Activated CD4-positive, alpha-beta memory T cell treated with anti-CD3 and anti-CD28 coated beads, Interleukin-2, amount 10 ng/mL, durations not matched to agents 7 days and 5 days (primary cell): ENCODE measurements at regions not wholly inside any gene's neighbourhood (a gene's known extent, or its start where the extent isn't known, plus 50 kb on each side); places are given as distances from the start of the nearest gene placed in this dataset.
"Not testable (repeated sequence)": the region's sequence is repeated elsewhere in the genome, so short reads cannot be mapped to it uniquely, and the experiment has no call there.

Experiments
- CTCF ChIA-PET: fragments of 350-600 bp; sonication (Branson Sonifier 250); formaldehyde crosslinking; loops from one replicate; lab custom pipeline; 2021; ENCODE audit warnings: antibody characterized with exemption, inconsistent platforms; lab: Charles Lee
- POLR2A ChIA-PET: fragments of 350-600 bp; sonication (Branson Sonifier 250); formaldehyde crosslinking; loops from one replicate; lab custom pipeline; 2021; ENCODE audit warnings: antibody characterized with exemption; lab: Charles Lee
- DNase-seq: peaks from one replicate; pipeline ENCODE4 v3.0.0-alpha.2; 2020
- H3K27ac Mint-ChIP-seq: one replicate; pipeline ENCODE4 v1.8.0; 2021; ENCODE audit warnings: mild to moderate bottlenecking, mixed read lengths
- H3K27me3 Mint-ChIP-seq: one replicate; pipeline ENCODE4 v1.8.0; 2021; ENCODE audit warnings: mixed read lengths
- H3K36me3 Mint-ChIP-seq: one replicate; pipeline ENCODE4 v1.8.0; 2021; ENCODE audit warnings: low read depth, mixed read lengths
- H3K4me1 Mint-ChIP-seq: one replicate; pipeline ENCODE4 v1.8.0; 2021; ENCODE audit warnings: mixed read lengths
- H3K4me3 Mint-ChIP-seq: one replicate; pipeline ENCODE4 v1.8.0; 2021; ENCODE audit warnings: mild to moderate bottlenecking, mixed read lengths
- H3K9me3 Mint-ChIP-seq: one replicate; pipeline ENCODE4 v1.8.0; 2021; ENCODE audit warnings: mixed read lengths

DNA sequence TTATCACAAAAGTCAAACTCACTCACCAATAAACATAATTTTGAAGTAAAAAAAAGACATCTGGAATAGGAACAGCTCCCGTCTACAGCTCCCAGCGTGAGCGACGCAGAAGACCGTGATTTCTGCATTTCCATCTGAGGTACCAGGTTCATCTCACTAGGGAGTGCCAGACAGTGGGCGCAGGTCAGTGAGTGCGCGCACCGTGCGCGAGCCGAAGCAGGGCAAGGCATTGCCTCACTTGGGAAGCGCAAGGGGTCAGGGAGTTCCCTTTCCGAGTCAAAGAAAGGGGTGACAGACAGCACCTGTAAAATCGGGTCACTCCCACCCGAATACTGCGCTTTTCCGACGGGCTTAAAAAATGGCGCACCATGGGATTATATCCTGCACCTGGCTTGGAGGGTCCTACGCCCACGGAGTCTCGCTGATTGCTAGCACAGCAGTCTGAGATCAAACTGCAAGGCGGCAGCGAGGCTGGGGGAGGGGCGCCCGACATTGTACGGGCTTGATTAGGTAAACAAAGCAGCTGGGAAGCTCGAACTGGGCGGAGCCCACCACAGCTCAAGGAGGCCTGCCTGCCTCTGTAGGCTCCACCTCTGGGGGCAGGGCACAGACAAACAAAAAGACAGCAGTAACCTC lies 231.7 kb upstream of the LRRTM4 start:
- H3K27ac Mint-ChIP-seq, H3K36me3 Mint-ChIP-seq, H3K4me1 Mint-ChIP-seq, POLR2A ChIA-PET, H3K4me3 Mint-ChIP-seq, CTCF ChIA-PET, DNase-seq, H3K27me3 Mint-ChIP-seq: not testable (repeated sequence)
- H3K9me3 Mint-ChIP-seq, result peaks cover 13% of the 10 kb centered on the region

DNA sequence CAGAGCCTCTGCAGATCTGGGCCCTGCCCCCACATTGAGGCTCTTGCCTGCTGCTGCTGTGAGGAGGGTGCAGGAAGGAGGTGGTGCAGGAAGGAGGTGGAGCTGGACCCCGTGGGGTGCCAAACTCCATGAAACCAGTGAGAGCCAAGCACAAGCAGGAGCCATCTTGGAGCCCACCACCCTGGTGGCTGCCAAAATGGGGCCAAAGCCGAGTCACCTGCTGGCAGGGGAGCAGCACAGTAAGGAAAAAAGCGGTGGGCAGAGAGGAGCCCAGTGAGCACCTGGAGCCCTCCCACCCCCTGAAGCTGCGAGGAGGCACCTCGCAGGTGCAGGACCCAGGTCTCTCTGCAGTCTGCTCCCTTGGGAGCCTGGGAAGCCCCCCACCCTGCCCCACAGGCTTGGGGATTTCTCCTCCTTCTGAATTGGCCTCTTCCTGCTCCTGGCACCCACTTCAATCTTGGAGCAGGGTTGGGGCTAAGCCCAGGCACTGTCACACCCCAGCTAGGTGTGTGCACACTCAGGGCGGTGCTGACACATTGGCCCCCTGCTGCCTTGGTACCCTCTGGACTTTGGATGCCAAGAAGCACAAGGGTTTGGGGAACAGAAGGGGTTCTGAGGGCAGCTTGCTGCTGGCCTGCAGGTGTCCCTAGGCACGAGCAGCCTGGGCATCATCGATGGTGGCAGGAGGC lies 245.4 kb upstream of the LRRTM4 start:
- DNase-seq, result no peak
- no peaks in the 10 kb centered on the region for H3K27me3 Mint-ChIP-seq
- peaks cover 19% of the 10 kb centered on the region for H3K9me3 Mint-ChIP-seq
- no peak overlapping the region for H3K4me3 Mint-ChIP-seq
- ChIA-PET POLR2A (no interaction called here), CTCF (no interaction called here)
- no peaks in the 10 kb centered on the region for H3K4me1 Mint-ChIP-seq
- no peak overlapping the region for H3K27ac Mint-ChIP-seq
- no peaks in the 10 kb centered on the region for H3K36me3 Mint-ChIP-seq

DNA sequence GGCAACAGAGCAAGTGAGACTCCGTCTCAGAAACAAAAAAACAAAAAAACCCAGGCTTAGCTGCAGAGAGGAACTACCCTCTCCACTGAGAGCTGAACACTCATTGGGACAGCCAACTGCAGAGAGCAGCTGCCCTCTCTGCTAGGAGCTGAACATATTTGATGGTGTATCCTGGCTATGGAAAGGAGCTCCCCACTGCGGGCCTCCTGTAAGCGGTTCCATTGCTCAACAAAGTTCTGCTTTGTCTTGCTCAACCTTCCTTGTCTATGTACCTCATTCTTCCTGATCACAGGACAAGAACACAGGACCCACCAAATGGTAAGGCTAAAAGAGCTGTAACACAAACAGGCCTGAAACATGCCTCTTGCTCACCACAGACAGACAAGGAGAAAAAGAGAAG lies 246.3 kb upstream of the LRRTM4 start:
- Mint-ChIP-seq H3K36me3 (no peaks in the 10 kb centered on the region), H3K27me3 (no peaks in the 10 kb centered on the region), H3K9me3 (peaks cover 17% of the 10 kb centered on the region), H3K4me1 (no peaks in the 10 kb centered on the region), H3K27ac (no peak overlapping the region), H3K4me3 (no peak overlapping the region)
- CTCF ChIA-PET, result no interaction called here
- no peak for DNase-seq
- POLR2A ChIA-PET, result no interaction called here

DNA sequence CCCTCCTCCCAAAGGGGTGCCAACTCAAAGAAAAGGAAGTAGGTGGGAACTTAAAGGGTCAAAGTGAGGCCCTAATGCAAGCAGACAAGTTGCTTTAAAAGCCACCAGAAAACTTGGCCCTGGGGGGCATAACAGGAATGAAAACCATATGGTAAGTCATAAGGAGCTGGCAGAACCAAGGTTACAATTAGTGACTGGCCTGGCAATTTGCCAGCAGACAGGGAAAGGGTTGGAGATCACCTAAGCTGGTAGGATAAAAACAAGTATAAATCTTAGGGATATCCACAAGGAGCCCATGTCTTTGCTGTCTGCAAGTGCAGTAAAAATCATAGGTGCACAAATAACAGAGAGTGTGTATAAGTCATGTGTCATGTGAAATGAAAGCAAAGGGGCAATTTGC lies 256.7 kb upstream of the LRRTM4 start:
- ChIA-PET CTCF (no interaction called here), POLR2A (no interaction called here)

DNA sequence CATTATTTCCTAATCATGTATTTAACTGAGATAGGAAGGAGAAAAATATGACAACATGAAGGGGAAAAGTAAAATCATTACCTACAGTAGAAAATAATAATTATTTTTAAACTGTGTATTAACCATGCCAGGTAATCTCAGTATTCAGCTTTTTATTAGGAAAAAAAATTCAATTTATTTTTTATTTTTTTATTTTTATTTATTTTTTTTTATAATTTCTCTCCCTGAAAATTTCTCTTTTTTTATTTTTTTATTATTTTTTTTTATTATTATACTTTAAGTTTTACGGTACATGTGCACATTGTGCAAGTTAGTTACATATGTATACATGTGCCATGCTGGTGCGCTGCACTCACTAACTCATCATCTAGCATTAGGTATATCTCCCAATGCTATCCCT lies 271.3 kb upstream of the LRRTM4 start:
- CTCF ChIA-PET, H3K36me3 Mint-ChIP-seq, H3K27ac Mint-ChIP-seq, H3K27me3 Mint-ChIP-seq, H3K4me3 Mint-ChIP-seq, H3K9me3 Mint-ChIP-seq, H3K4me1 Mint-ChIP-seq, DNase-seq, POLR2A ChIA-PET: not testable (repeated sequence)

More for the DNA sequence above, 256.7 kb upstream of the LRRTM4 start:
- Mint-ChIP-seq H3K27ac (no peak overlapping the region), H3K9me3 (peaks cover 19% of the 10 kb centered on the region), H3K27me3 (no peaks in the 10 kb centered on the region), H3K4me3 (no peak overlapping the region), H3K4me1 (no peaks in the 10 kb centered on the region), H3K36me3 (no peaks in the 10 kb centered on the region)
- DNase-seq, result no peak

- ChIA-PET CTCF (no interaction called here), POLR2A (no interaction called here)
- Mint-ChIP-seq H3K27ac (no peak overlapping the region), H3K4me1 (no peaks in the 10 kb centered on the region), H3K27me3 (no peaks in the 10 kb centered on the region), H3K9me3 (no peaks in the 10 kb centered on the region), H3K36me3 (no peaks in the 10 kb centered on the region), H3K4me3 (no peak overlapping the region)
- DNase-seq, result no peak
Observed at GRCh38 chr2:77796397-77796796, 274.2 kb upstream of the LRRTM4 start.

GRCh38 chr2:77797088-77797487 lies 274.9 kb upstream of the LRRTM4 start:
- Mint-ChIP-seq H3K27ac (no peak overlapping the region), H3K36me3 (no peaks in the 10 kb centered on the region), H3K27me3 (no peaks in the 10 kb centered on the region), H3K4me3 (no peak overlapping the region), H3K4me1 (no peaks in the 10 kb centered on the region), H3K9me3 (no peaks in the 10 kb centered on the region)
- DNase-seq, result no peak
- ChIA-PET CTCF (no interaction called here), POLR2A (no interaction called here)

DNA sequence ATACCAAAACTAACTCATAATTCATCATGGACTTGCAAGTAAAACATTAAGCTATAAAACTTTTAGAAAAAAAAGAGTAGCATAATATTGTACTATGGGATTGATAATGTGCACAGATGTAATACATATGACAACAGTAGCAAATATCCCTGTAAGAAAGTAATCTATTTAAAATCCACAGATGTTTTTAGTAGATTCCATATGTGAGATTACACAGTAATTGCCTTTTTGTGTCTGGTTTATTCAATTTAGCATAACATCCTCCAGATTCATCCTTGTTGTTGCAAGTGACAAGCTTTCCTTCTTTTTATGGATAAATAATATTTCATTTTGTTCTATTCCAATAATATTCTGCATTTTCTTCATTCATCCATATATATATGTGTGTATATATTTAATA lies 278.2 kb upstream of the LRRTM4 start:
- ChIA-PET CTCF (no interaction called here), POLR2A (no interaction called here)
- no peak overlapping the region for H3K27ac Mint-ChIP-seq
- no peak for DNase-seq
- no peaks in the 10 kb centered on the region for H3K4me1 Mint-ChIP-seq
- H3K9me3 Mint-ChIP-seq, result peaks cover 5% of the 10 kb centered on the region
- H3K27me3 Mint-ChIP-seq, result no peaks in the 10 kb centered on the region
- no peaks in the 10 kb centered on the region for H3K36me3 Mint-ChIP-seq
- H3K4me3 Mint-ChIP-seq, result no peak overlapping the region

GRCh38 chr2:77807531-77808215 lies 285.5 kb upstream of the LRRTM4 start:
- DNase-seq, result no peak
- POLR2A ChIA-PET, result no interaction called here
- no peaks in the 10 kb centered on the region for H3K36me3 Mint-ChIP-seq
- peaks cover 23% of the 10 kb centered on the region for H3K9me3 Mint-ChIP-seq
- CTCF ChIA-PET, result no interaction called here
- no peaks in the 10 kb centered on the region for H3K27me3 Mint-ChIP-seq
- no peak overlapping the region for H3K4me3 Mint-ChIP-seq
- H3K4me1 Mint-ChIP-seq, result no peaks in the 10 kb centered on the region
- H3K27ac Mint-ChIP-seq, result no peak overlapping the region

DNA sequence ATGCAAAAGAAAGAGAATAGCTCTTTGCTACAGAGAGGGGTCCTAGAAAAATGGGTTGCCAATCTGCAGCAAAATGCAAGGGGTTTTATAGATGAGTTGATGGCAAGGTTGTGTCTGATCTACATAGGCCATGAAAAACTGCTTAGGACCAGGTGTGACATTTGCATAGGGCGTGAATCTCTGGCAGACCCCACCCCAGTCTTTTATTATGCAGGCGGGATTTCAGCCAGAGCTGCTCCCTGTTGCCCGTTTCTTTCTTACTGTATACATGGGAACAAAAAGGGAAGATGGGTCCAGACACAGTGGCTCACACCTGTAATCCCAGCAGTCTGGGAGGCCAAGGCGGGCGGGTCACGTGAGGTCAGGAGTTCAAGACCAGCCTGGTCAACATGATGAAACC lies 286.4 kb upstream of the LRRTM4 start:
- Mint-ChIP-seq H3K27me3 (no peaks in the 10 kb centered on the region), H3K4me3 (no peak overlapping the region), H3K36me3 (no peaks in the 10 kb centered on the region), H3K27ac (no peak overlapping the region), H3K4me1 (no peaks in the 10 kb centered on the region), H3K9me3 (peaks cover 26% of the 10 kb centered on the region)
- DNase-seq, result no peak
- CTCF ChIA-PET, result no interaction called here
- POLR2A ChIA-PET, result no interaction called here

DNA sequence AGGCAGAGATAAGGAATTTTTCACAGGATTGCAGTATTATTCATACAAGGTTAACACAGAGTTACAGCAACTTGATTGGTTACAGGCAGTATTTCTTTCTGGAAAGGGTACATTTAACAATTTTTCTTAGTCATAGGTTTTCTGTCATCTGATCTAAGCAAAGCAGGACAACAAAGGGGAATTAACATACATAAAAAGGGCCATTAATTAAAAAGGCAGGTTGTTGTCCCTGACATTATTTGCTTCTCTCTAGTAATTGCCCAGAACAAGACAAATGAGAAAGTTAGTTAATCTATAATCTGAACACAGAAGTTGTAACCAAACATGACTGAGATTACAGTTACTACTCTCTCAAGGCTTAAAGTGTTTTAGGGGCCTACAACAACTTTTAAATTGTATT lies 291.4 kb upstream of the LRRTM4 start:
- ChIA-PET CTCF (no interaction called here), POLR2A (no interaction called here)
- Mint-ChIP-seq H3K36me3 (no peaks in the 10 kb centered on the region), H3K9me3 (peaks cover 24% of the 10 kb centered on the region), H3K4me1 (no peaks in the 10 kb centered on the region), H3K4me3 (no peak overlapping the region), H3K27me3 (no peaks in the 10 kb centered on the region), H3K27ac (no peak overlapping the region)
- no peak for DNase-seq

GRCh38 chr2:77816618-77817017 lies 294.4 kb upstream of the LRRTM4 start:
- ChIA-PET POLR2A (no interaction called here), CTCF (no interaction called here)
- no peaks in the 10 kb centered on the region for H3K4me1 Mint-ChIP-seq
- no peak overlapping the region for H3K4me3 Mint-ChIP-seq
- peaks cover 27% of the 10 kb centered on the region for H3K9me3 Mint-ChIP-seq
- H3K27me3 Mint-ChIP-seq, result no peaks in the 10 kb centered on the region
- no peak for DNase-seq
- no peak overlapping the region for H3K27ac Mint-ChIP-seq
- no peaks in the 10 kb centered on the region for H3K36me3 Mint-ChIP-seq

GRCh38 chr2:77818186-77818585 lies 296.0 kb upstream of the LRRTM4 start:
- H3K36me3 Mint-ChIP-seq, result no peaks in the 10 kb centered on the region
- POLR2A ChIA-PET, result no interaction called here
- H3K9me3 Mint-ChIP-seq, result peaks cover 22% of the 10 kb centered on the region
- DNase-seq, result no peak
- CTCF ChIA-PET, result no interaction called here
- no peaks in the 10 kb centered on the region for H3K27me3 Mint-ChIP-seq
- no peak overlapping the region for H3K4me3 Mint-ChIP-seq
- H3K27ac Mint-ChIP-seq, result no peak overlapping the region
- no peaks in the 10 kb centered on the region for H3K4me1 Mint-ChIP-seq

DNA sequence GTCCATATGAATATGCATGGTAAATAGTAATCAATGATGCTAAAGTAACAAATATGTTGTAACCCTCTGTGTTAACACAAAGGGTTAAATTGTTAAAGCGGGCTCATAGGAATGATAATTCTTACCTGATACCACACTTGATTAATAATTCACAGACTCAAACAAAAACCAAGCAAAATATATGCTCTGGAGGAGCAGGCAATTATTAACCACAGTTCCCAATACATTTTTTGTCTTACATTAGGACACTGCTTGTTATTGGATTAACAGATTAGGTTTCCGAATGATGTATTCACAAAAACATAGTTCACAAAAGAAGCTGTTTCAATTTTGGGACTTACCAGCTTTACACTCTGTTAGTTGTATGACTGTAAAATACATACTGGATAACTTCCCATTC lies 300.9 kb upstream of the LRRTM4 start:
- no peak overlapping the region for H3K27ac Mint-ChIP-seq
- no peak overlapping the region for H3K4me3 Mint-ChIP-seq
- ChIA-PET CTCF (no interaction called here), POLR2A (no interaction called here)
- no peaks in the 10 kb centered on the region for H3K4me1 Mint-ChIP-seq
- peaks cover 15% of the 10 kb centered on the region for H3K9me3 Mint-ChIP-seq
- DNase-seq, result no peak
- no peaks in the 10 kb centered on the region for H3K36me3 Mint-ChIP-seq
- no peaks in the 10 kb centered on the region for H3K27me3 Mint-ChIP-seq
